ENCODE measurements at regions not wholly inside any gene's neighbourhood (a gene's known extent, or its start where the extent isn't known, plus 50 kb on each side); places are given as distances from the start of the nearest gene placed in this dataset.

DNA sequence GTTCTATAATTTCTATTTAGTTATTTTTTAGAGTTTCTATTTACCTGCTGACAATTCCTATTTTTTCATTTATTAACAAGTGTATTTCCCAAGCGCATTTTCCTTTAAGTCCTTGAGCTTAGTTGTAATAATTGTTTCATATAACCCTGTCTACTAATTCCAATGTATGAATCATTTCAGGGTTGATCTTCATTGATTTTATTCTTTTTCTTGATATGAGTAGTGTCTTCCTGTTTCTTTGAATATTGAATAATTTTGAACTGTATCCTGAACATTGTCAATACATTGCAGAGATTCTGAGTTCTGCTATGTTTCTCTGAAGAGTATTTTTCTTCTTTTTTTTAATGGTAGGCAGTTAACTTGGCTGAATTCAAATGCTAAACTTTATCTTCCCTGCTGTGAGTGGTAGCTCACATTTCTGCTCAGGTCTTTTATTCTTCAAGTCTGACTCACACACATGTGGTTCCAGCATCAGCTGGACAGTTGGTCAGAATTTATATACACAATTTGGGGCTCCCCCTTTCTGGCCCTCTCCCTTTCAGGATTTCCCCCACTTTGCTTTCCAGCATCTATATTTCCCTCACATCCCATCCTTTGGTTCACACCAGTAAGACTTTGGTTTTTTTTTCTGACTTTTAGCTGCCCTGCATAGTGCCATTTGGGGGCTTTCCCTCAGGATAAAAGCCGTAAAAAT is 54.4 kb upstream of the WDR26 start:
- TF ChIP-seq, protein P1, sequence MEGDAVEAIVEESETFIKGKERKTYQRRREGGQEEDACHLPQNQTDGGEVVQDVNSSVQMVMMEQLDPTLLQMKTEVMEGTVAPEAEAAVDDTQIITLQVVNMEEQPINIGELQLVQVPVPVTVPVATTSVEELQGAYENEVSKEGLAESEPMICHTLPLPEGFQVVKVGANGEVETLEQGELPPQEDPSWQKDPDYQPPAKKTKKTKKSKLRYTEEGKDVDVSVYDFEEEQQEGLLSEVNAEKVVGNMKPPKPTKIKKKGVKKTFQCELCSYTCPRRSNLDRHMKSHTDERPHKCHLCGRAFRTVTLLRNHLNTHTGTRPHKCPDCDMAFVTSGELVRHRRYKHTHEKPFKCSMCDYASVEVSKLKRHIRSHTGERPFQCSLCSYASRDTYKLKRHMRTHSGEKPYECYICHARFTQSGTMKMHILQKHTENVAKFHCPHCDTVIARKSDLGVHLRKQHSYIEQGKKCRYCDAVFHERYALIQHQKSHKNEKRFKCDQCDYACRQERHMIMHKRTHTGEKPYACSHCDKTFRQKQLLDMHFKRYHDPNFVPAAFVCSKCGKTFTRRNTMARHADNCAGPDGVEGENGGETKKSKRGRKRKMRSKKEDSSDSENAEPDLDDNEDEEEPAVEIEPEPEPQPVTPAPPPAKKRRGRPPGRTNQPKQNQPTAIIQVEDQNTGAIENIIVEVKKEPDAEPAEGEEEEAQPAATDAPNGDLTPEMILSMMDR (IDR thresholded peaks at IDR 0.05), result no peak
- no peak for TF ChIP-seq POLR2AphosphoS5 (IDR thresholded peaks at IDR 0.05)
- TF ChIP-seq POLR2A (IDR thresholded peaks at IDR 0.05), result no peak
